ENCODE measurements at regions not wholly inside any gene's neighbourhood (a gene's known extent, or its start where the extent isn't known, plus 50 kb on each side); places are given as distances from the start of the nearest gene placed in this dataset.

- no peaks in the 10 kb centered on the region for H3K36me3 ChIP-seq (ENCODE audit: control insufficient read depth, insufficient read depth, low read length)
- no peak overlapping the region for H3K4me3 ChIP-seq (ENCODE audit: low read length)
- no peak overlapping the region for H3K9ac ChIP-seq (ENCODE audit: low read length)
- H3K27me3 ChIP-seq (ENCODE audit: control insufficient read depth, insufficient read depth, low read length), result no peaks in the 10 kb centered on the region
- peaks cover 6% of the 10 kb centered on the region for H3K4me1 ChIP-seq (ENCODE audit: control insufficient read depth, insufficient read depth, low read length)
- H3K9me3 ChIP-seq (ENCODE audit: control insufficient read depth, low read length), result no peaks in the 10 kb centered on the region
Measured at GRCh38 chr17:77599699-77600098, 358.8 kb upstream of the TNRC6C start.

- Histone ChIP-seq H3K27me3 (ENCODE audit: control insufficient read depth, insufficient read depth, low read length) (no peaks in the 10 kb centered on the region), H3K9ac (ENCODE audit: low read length) (no peak overlapping the region), H3K9me3 (ENCODE audit: control insufficient read depth, low read length) (no peaks in the 10 kb centered on the region), H3K36me3 (ENCODE audit: control insufficient read depth, insufficient read depth, low read length) (no peaks in the 10 kb centered on the region), H3K4me3 (ENCODE audit: low read length) (no peak overlapping the region), H3K4me1 (ENCODE audit: control insufficient read depth, insufficient read depth, low read length) (peaks cover 6% of the 10 kb centered on the region)
Measured at GRCh38 chr17:77600346-77600745, 358.2 kb upstream of the TNRC6C start.

GRCh38 chr17:77601054-77601979 is 357.2 kb upstream of the TNRC6C start:
- H3K9ac ChIP-seq (ENCODE audit: low read length), result no peak overlapping the region
- H3K27me3 ChIP-seq (ENCODE audit: control insufficient read depth, insufficient read depth, low read length), result no peaks in the 10 kb centered on the region
- H3K4me3 ChIP-seq (ENCODE audit: low read length), result no peak overlapping the region

GRCh38 chr17:77602062-77602746 is 356.3 kb upstream of the TNRC6C start:
- Histone ChIP-seq H3K27me3 (ENCODE audit: control insufficient read depth, insufficient read depth, low read length) (no peaks in the 10 kb centered on the region), H3K9ac (ENCODE audit: low read length) (no peak overlapping the region), H3K4me1 (ENCODE audit: control insufficient read depth, insufficient read depth, low read length) (peaks cover 6% of the 10 kb centered on the region), H3K9me3 (ENCODE audit: control insufficient read depth, low read length) (no peaks in the 10 kb centered on the region), H3K36me3 (ENCODE audit: control insufficient read depth, insufficient read depth, low read length) (no peaks in the 10 kb centered on the region), H3K4me3 (ENCODE audit: low read length) (no peak overlapping the region)

More at GRCh38 chr17:77601054-77601979, 357.2 kb upstream of the TNRC6C start:
- Histone ChIP-seq H3K9me3 (ENCODE audit: control insufficient read depth, low read length) (no peaks in the 10 kb centered on the region), H3K4me1 (ENCODE audit: control insufficient read depth, insufficient read depth, low read length) (peaks cover 6% of the 10 kb centered on the region), H3K36me3 (ENCODE audit: control insufficient read depth, insufficient read depth, low read length) (no peaks in the 10 kb centered on the region)

GRCh38 chr17:77602883-77603640 is 355.4 kb upstream of the TNRC6C start:
- H3K9ac ChIP-seq (ENCODE audit: low read length), result no peak overlapping the region
- H3K4me3 ChIP-seq (ENCODE audit: low read length), result no peak overlapping the region
- peaks cover 6% of the 10 kb centered on the region for H3K4me1 ChIP-seq (ENCODE audit: control insufficient read depth, insufficient read depth, low read length)
- H3K36me3 ChIP-seq (ENCODE audit: control insufficient read depth, insufficient read depth, low read length), result no peaks in the 10 kb centered on the region
- no peaks in the 10 kb centered on the region for H3K9me3 ChIP-seq (ENCODE audit: control insufficient read depth, low read length)
- no peaks in the 10 kb centered on the region for H3K27me3 ChIP-seq (ENCODE audit: control insufficient read depth, insufficient read depth, low read length)

- Histone ChIP-seq H3K9me3 (ENCODE audit: control insufficient read depth, low read length) (no peaks in the 10 kb centered on the region), H3K27me3 (ENCODE audit: control insufficient read depth, insufficient read depth, low read length) (no peaks in the 10 kb centered on the region), H3K9ac (ENCODE audit: low read length) (no peak overlapping the region), H3K4me3 (ENCODE audit: low read length) (no peak overlapping the region), H3K4me1 (ENCODE audit: control insufficient read depth, insufficient read depth, low read length) (peaks cover 6% of the 10 kb centered on the region), H3K36me3 (ENCODE audit: control insufficient read depth, insufficient read depth, low read length) (no peaks in the 10 kb centered on the region)
Measured at GRCh38 chr17:77604301-77604972, 354.1 kb upstream of the TNRC6C start.

- H3K9me3 ChIP-seq (ENCODE audit: control insufficient read depth, low read length), result no peaks in the 10 kb centered on the region
- peaks cover 10% of the 10 kb centered on the region for H3K4me1 ChIP-seq (ENCODE audit: control insufficient read depth, insufficient read depth, low read length)
- H3K9ac ChIP-seq (ENCODE audit: low read length), result no peak overlapping the region
- no peaks in the 10 kb centered on the region for H3K36me3 ChIP-seq (ENCODE audit: control insufficient read depth, insufficient read depth, low read length)
- no peaks in the 10 kb centered on the region for H3K27me3 ChIP-seq (ENCODE audit: control insufficient read depth, insufficient read depth, low read length)
- no peak overlapping the region for H3K4me3 ChIP-seq (ENCODE audit: low read length)
Measured at GRCh38 chr17:77604973-77605313, 353.6 kb upstream of the TNRC6C start.

- no peaks in the 10 kb centered on the region for H3K9me3 ChIP-seq (ENCODE audit: control insufficient read depth, low read length)
- peaks cover 2% of the 10 kb centered on the region for H3K27me3 ChIP-seq (ENCODE audit: control insufficient read depth, insufficient read depth, low read length)
- H3K36me3 ChIP-seq (ENCODE audit: control insufficient read depth, insufficient read depth, low read length), result no peaks in the 10 kb centered on the region
- H3K9ac ChIP-seq (ENCODE audit: low read length), result no peak overlapping the region
- no peak overlapping the region for H3K4me3 ChIP-seq (ENCODE audit: low read length)
- H3K4me1 ChIP-seq (ENCODE audit: control insufficient read depth, insufficient read depth, low read length), result peaks cover 10% of the 10 kb centered on the region
Measured at GRCh38 chr17:77606146-77606864, 352.2 kb upstream of the TNRC6C start.

GRCh38 chr17:77606865-77607210 is 351.7 kb upstream of the TNRC6C start:
- Histone ChIP-seq H3K27me3 (ENCODE audit: control insufficient read depth, insufficient read depth, low read length) (peaks cover 4% of the 10 kb centered on the region), H3K4me3 (ENCODE audit: low read length) (no peak overlapping the region), H3K4me1 (ENCODE audit: control insufficient read depth, insufficient read depth, low read length) (peaks cover 10% of the 10 kb centered on the region), H3K36me3 (ENCODE audit: control insufficient read depth, insufficient read depth, low read length) (no peaks in the 10 kb centered on the region), H3K9ac (ENCODE audit: low read length) (no peak overlapping the region), H3K9me3 (ENCODE audit: control insufficient read depth, low read length) (no peaks in the 10 kb centered on the region)

- no peak overlapping the region for H3K4me3 ChIP-seq (ENCODE audit: low read length)
- H3K27me3 ChIP-seq (ENCODE audit: control insufficient read depth, insufficient read depth, low read length), result peaks cover 4% of the 10 kb centered on the region
- H3K36me3 ChIP-seq (ENCODE audit: control insufficient read depth, insufficient read depth, low read length), result no peaks in the 10 kb centered on the region
- H3K4me1 ChIP-seq (ENCODE audit: control insufficient read depth, insufficient read depth, low read length), result peaks cover 9% of the 10 kb centered on the region
- no peaks in the 10 kb centered on the region for H3K9me3 ChIP-seq (ENCODE audit: control insufficient read depth, low read length)
- H3K9ac ChIP-seq (ENCODE audit: low read length), result no peak overlapping the region
Measured at GRCh38 chr17:77607606-77608005, 350.9 kb upstream of the TNRC6C start.

- Histone ChIP-seq H3K4me3 (ENCODE audit: low read length) (no peak overlapping the region), H3K9me3 (ENCODE audit: control insufficient read depth, low read length) (no peaks in the 10 kb centered on the region), H3K9ac (ENCODE audit: low read length) (no peak overlapping the region), H3K36me3 (ENCODE audit: control insufficient read depth, insufficient read depth, low read length) (no peaks in the 10 kb centered on the region), H3K27me3 (ENCODE audit: control insufficient read depth, insufficient read depth, low read length) (peaks cover 4% of the 10 kb centered on the region), H3K4me1 (ENCODE audit: control insufficient read depth, insufficient read depth, low read length) (peaks cover 4% of the 10 kb centered on the region)
Measured at GRCh38 chr17:77608431-77608830, 350.1 kb upstream of the TNRC6C start.
